HG03139 (cell line): ENCODE measurements at regions not wholly inside any gene's neighbourhood (a gene's known extent, or its start where the extent isn't known, plus 50 kb on each side); places are given as distances from the start of the nearest gene placed in this dataset.
"Not testable (repeated sequence)": the region's sequence is repeated elsewhere in the genome, so short reads cannot be mapped to it uniquely, and the experiment has no call there.

Experiments used
- ATAC-seq: cut with Tn5 transposase; IDR thresholded peaks from one replicate; pipeline ENCODE4 v1.9.1; 2021; ENCODE audit not compliant: unreplicated experiment

GRCh38 chr6:109255946-109256640, 126.2 kb downstream of the CD164 start:
- no peak for ATAC-seq

GRCh38 chr6:109255087-109255486, 127.2 kb downstream of the CD164 start:
- ATAC-seq, result no peak

GRCh38 chr6:109253366-109253765, 128.9 kb downstream of the CD164 start:
- no peak for ATAC-seq

GRCh38 chr6:109252261-109253041, 129.8 kb downstream of the CD164 start:
- no peak for ATAC-seq

- ATAC-seq, result no peak
Observed at GRCh38 chr6:109251839-109252238, 130.4 kb downstream of the CD164 start.

GRCh38 chr6:109250544-109251156, 131.6 kb downstream of the CD164 start:
- ATAC-seq, result not testable (repeated sequence)

GRCh38 chr6:109243863-109244825, 138.1 kb downstream of the CD164 start:
- ATAC-seq, result no peak

GRCh38 chr6:109242925-109243324, 139.3 kb downstream of the CD164 start:
- ATAC-seq, result no peak

- no peak for ATAC-seq
Observed at GRCh38 chr6:109242029-109242428, 140.2 kb downstream of the CD164 start.

- no peak for ATAC-seq
Observed at GRCh38 chr6:109241199-109241598, 141.1 kb downstream of the CD164 start.

- ATAC-seq, result no peak
Observed at GRCh38 chr6:109240370-109241084, 141.7 kb downstream of the CD164 start.

- no peak for ATAC-seq
Observed at GRCh38 chr6:109239651-109240321, 142.5 kb downstream of the CD164 start.

GRCh38 chr6:109239160-109239559, 143.1 kb downstream of the CD164 start:
- ATAC-seq, result no peak

GRCh38 chr6:109238396-109238795, 143.1 kb downstream of the CEP57L1 start:
- no peak for ATAC-seq

GRCh38 chr6:109237986-109238329, 142.7 kb downstream of the CEP57L1 start:
- ATAC-seq, result no peak

- no peak for ATAC-seq
Observed at GRCh38 chr6:109237077-109237985, 142.0 kb downstream of the CEP57L1 start.

- ATAC-seq, result no peak
Observed at GRCh38 chr6:109236115-109237076, 141.1 kb downstream of the CEP57L1 start.
